Fibroblast of lung (primary cell): ENCODE measurements at regions not wholly inside any gene's neighbourhood (a gene's known extent, or its start where the extent isn't known, plus 50 kb on each side); places are given as distances from the start of the nearest gene placed in this dataset.
A peak's percentile ranks its signal among the peaks of the same experiment; 100 is the strongest.

Experiments used
- DNase-seq, 2 donors: peaks; one replicate each; pipeline versions ENCODE4 v3.0.0 to v3.0.0-alpha.2; 2010; ENCODE audit warnings: low read depth in 2 of 2
- H2AFZ ChIP-seq: 2 replicates; pipeline ENCODE4 v1.5.1; 2012; ENCODE audit warnings: low read length, control low read depth, inconsistent platforms
- H3K27ac ChIP-seq: 2 replicates; pipeline ENCODE4 v1.5.1; 2011; ENCODE audit warnings: low read length, control low read depth; ENCODE audit not compliant: insufficient read depth
- H3K27me3 ChIP-seq: 2 replicates; pipeline ENCODE4 v1.5.1; 2011; ENCODE audit warnings: mild to moderate bottlenecking, low read length; ENCODE audit not compliant: control insufficient read depth, insufficient read depth
- H3K36me3 ChIP-seq: 2 replicates; pipeline ENCODE4 v1.5.1; 2011; ENCODE audit warnings: low read length; ENCODE audit not compliant: control insufficient read depth, insufficient read depth
- H3K4me1 ChIP-seq: 2 replicates; pipeline ENCODE4 v1.5.1; 2011; ENCODE audit warnings: low read length; ENCODE audit not compliant: control insufficient read depth, insufficient read depth; ENCODE audit errors: extremely low read depth
- H3K4me2 ChIP-seq: 2 replicates; pipeline ENCODE4 v1.5.1; 2011; ENCODE audit warnings: low read length, control low read depth; ENCODE audit not compliant: insufficient read depth; ENCODE audit errors: extremely low read depth
- H3K4me3 ChIP-seq, 4 experiments: fragments of 200-600 bp in 1 of 4; sonication (generic) in 1 of 4; replicated peaks in 1 of 4; 2 replicates each; pipeline ENCODE4 v1.5.1; 2011 to 2016; ENCODE audit warnings: low read length in 4 of 4, low read depth in 3 of 4, mild to moderate bottlenecking in 3 of 4, control low read depth in 2 of 4, inconsistent platforms in 1 of 4, mixed read lengths in 1 of 4; ENCODE audit not compliant: insufficient read depth in 1 of 4; ENCODE audit errors: control extremely low read depth in 1 of 4
- H3K79me2 ChIP-seq: 2 replicates; pipeline ENCODE4 v1.5.1; 2012; ENCODE audit warnings: mild to moderate bottlenecking, low read length, inconsistent platforms; ENCODE audit not compliant: control insufficient read depth, insufficient read depth
- H3K9ac ChIP-seq: 2 replicates; pipeline ENCODE4 v1.5.1; 2011; ENCODE audit warnings: mild to moderate bottlenecking, low read length, control low read depth; ENCODE audit not compliant: insufficient read depth
- H3K9me3 ChIP-seq: 2 replicates; pipeline ENCODE4 v1.5.1; 2012; ENCODE audit warnings: low read depth, low read length; ENCODE audit not compliant: control insufficient read depth, insufficient read depth
- H4K20me1 ChIP-seq: 2 replicates; pipeline ENCODE4 v1.5.1; 2011; ENCODE audit warnings: low read length; ENCODE audit not compliant: control insufficient read depth, insufficient read depth; ENCODE audit errors: extremely low read depth
- CTCF ChIP-seq, 2 donors: IDR thresholded peaks in 1 of 2; conservative IDR thresholded peaks in 1 of 2; 1 replicate in 1 of 2; 2 replicates in 1 of 2; pipeline ENCODE4 v1.5.1; 2011 to 2012; ENCODE audit warnings: low read length in 2 of 2, control low read depth in 1 of 2, inconsistent platforms in 1 of 2, low read depth in 1 of 2, mild to moderate bottlenecking in 1 of 2
- EZH2 ChIP-seq: IDR thresholded peaks from 2 replicates; pipeline ENCODE4 v1.5.1; 2012; ENCODE audit warnings: low read length, control low read depth, mild to moderate bottlenecking; ENCODE audit errors: missing control alignments

GRCh38 chr4:180160195-180160983 is 2082.8 kb upstream of the TENM3 start:
- H3K4me3 ChIP-seq: no peak overlapping the region
- H2AFZ ChIP-seq: no peak overlapping the region
- no peaks in the 10 kb centered on the region for H4K20me1 ChIP-seq
- peak in 1 of 2 donors; percentile 44 for DNase-seq
- no peaks in the 10 kb centered on the region for H3K4me1 ChIP-seq
- no peaks in the 10 kb centered on the region for H3K79me2 ChIP-seq
- H3K27ac ChIP-seq: no peak overlapping the region
- no peaks in the 10 kb centered on the region for H3K36me3 ChIP-seq
- no peaks in the 10 kb centered on the region for H3K9me3 ChIP-seq
- H3K27me3 ChIP-seq: no peaks in the 10 kb centered on the region
- H3K4me2 ChIP-seq: no peak overlapping the region
- no peak for TF ChIP-seq CTCF (conservative IDR thresholded peaks at IDR 0.05 in 1 of 2, IDR thresholded peaks at IDR 0.05 in 1 of 2; ENCODE audit: low read depth in 1 of 2, low read length in 2 of 2)
- TF ChIP-seq EZH2: no peak
- no peak overlapping the region for H3K9ac ChIP-seq

- DNase-seq: peak; percentile 79 to 94
- TF ChIP-seq EZH2: no peak
- no peak for TF ChIP-seq CTCF (conservative IDR thresholded peaks at IDR 0.05 in 1 of 2, IDR thresholded peaks at IDR 0.05 in 1 of 2; ENCODE audit: low read depth in 1 of 2, low read length in 2 of 2)
- Histone ChIP-seq H3K4me1 (no peaks in the 10 kb centered on the region), H3K4me3 (no peak overlapping the region), H3K9ac (no peak overlapping the region), H4K20me1 (no peaks in the 10 kb centered on the region), H3K27me3 (no peaks in the 10 kb centered on the region), H3K79me2 (no peaks in the 10 kb centered on the region), H3K36me3 (no peaks in the 10 kb centered on the region), H2AFZ (no peak overlapping the region), H3K4me2 (no peak overlapping the region), H3K27ac (no peak overlapping the region), H3K9me3 (no peaks in the 10 kb centered on the region)
These were observed 2078.4 kb upstream of the TENM3 start for GRCh38 chr4:180164799-180165198.

- H3K27me3 ChIP-seq: no peaks in the 10 kb centered on the region
These were observed 2073.8 kb upstream of the TENM3 start for GRCh38 chr4:180169394-180169793.

More at GRCh38 chr4:180169394-180169793, 2073.8 kb upstream of the TENM3 start:
- DNase-seq: no peak
- no peak for TF ChIP-seq CTCF (conservative IDR thresholded peaks at IDR 0.05 in 1 of 2, IDR thresholded peaks at IDR 0.05 in 1 of 2; ENCODE audit: low read depth in 1 of 2, low read length in 2 of 2)
- no peaks in the 10 kb centered on the region for H3K79me2 ChIP-seq
- no peak overlapping the region for H3K27ac ChIP-seq
- no peak overlapping the region for H3K4me2 ChIP-seq
- H3K9me3 ChIP-seq: no peaks in the 10 kb centered on the region
- no peaks in the 10 kb centered on the region for H3K36me3 ChIP-seq
- no peak overlapping the region for H3K4me3 ChIP-seq
- no peak overlapping the region for H2AFZ ChIP-seq
- H3K9ac ChIP-seq: no peak overlapping the region
- H4K20me1 ChIP-seq: no peaks in the 10 kb centered on the region
- no peaks in the 10 kb centered on the region for H3K4me1 ChIP-seq
